ENCODE measurements at regions not wholly inside any gene's neighbourhood (a gene's known extent, or its start where the extent isn't known, plus 50 kb on each side); places are given as distances from the start of the nearest gene placed in this dataset.

- TF ChIP-seq EZH2 (IDR thresholded peaks at IDR 0.05; ENCODE audit: low read length) = no peak
- TF ChIP-seq, protein P1, sequence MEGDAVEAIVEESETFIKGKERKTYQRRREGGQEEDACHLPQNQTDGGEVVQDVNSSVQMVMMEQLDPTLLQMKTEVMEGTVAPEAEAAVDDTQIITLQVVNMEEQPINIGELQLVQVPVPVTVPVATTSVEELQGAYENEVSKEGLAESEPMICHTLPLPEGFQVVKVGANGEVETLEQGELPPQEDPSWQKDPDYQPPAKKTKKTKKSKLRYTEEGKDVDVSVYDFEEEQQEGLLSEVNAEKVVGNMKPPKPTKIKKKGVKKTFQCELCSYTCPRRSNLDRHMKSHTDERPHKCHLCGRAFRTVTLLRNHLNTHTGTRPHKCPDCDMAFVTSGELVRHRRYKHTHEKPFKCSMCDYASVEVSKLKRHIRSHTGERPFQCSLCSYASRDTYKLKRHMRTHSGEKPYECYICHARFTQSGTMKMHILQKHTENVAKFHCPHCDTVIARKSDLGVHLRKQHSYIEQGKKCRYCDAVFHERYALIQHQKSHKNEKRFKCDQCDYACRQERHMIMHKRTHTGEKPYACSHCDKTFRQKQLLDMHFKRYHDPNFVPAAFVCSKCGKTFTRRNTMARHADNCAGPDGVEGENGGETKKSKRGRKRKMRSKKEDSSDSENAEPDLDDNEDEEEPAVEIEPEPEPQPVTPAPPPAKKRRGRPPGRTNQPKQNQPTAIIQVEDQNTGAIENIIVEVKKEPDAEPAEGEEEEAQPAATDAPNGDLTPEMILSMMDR (optimal IDR thresholded peaks at IDR 0.05 in 1 of 3, IDR thresholded peaks at IDR 0.05 in 1 of 3, conservative IDR thresholded peaks at IDR 0.05 in 1 of 3; ENCODE audit: extremely low read depth in 1 of 3, insufficient read depth in 2 of 3, low read length in 3 of 3) = no peak
Measured at GRCh38 chrX:99077099-99077498, 1333.0 kb downstream of the PCDH19 start.

Measured in keratinocyte (primary cell).